Hepatocyte (in vitro differentiated cells): ENCODE measurements at regions not wholly inside any gene's neighbourhood (a gene's known extent, or its start where the extent isn't known, plus 50 kb on each side); places are given as distances from the start of the nearest gene placed in this dataset.
A peak's percentile ranks its signal among the peaks of the same experiment; 100 is the strongest.

ENCODE experiments used
- DNase-seq: peaks from one replicate; pipeline ENCODE4 v3.0.0-alpha.2; 2016; ENCODE audit warnings: low spot score
- H2AFZ ChIP-seq: fragments of 200-600 bp; sonication (generic); 2 replicates; pipeline ENCODE4 v1.6.0; 2016; ENCODE audit warnings: antibody characterized with exemption, mild to moderate bottlenecking
- H3K27ac ChIP-seq: fragments of 200-600 bp; sonication (generic); 2 replicates; pipeline ENCODE4 v1.5.1; 2016; ENCODE audit warnings: mild to moderate bottlenecking
- H3K27me3 ChIP-seq: fragments of 200-600 bp; sonication (generic); 2 replicates; pipeline ENCODE4 v1.6.1; 2016
- H3K36me3 ChIP-seq: fragments of 200-600 bp; sonication (generic); replicated peaks from 2 replicates; pipeline ENCODE4 v1.5.1; 2016; ENCODE audit warnings: low read depth; ENCODE audit not compliant: insufficient read depth
- H3K4me1 ChIP-seq: fragments of 200-600 bp; sonication (generic); 2 replicates; pipeline ENCODE4 v1.5.1; 2016; ENCODE audit warnings: mild to moderate bottlenecking, moderate library complexity; ENCODE audit not compliant: insufficient read depth
- H3K4me2 ChIP-seq: fragments of 200-600 bp; sonication (generic); 2 replicates; pipeline ENCODE4 v1.6.0; 2016
- H3K4me3 ChIP-seq: fragments of 200-600 bp; sonication (generic); 2 replicates; pipeline ENCODE4 v1.5.1; 2016; ENCODE audit warnings: mild to moderate bottlenecking
- H3K79me2 ChIP-seq: fragments of 200-600 bp; sonication (generic); 2 replicates; pipeline ENCODE4 v1.6.0; 2017; ENCODE audit warnings: mild to moderate bottlenecking
- H3K9me2 ChIP-seq: fragments of 200-600 bp; sonication (generic); replicated peaks from 2 replicates; pipeline ENCODE4 v1.6.0; 2017; ENCODE audit warnings: mild to moderate bottlenecking; ENCODE audit not compliant: insufficient read depth
- H3K9me3 ChIP-seq: fragments of 200-600 bp; sonication (generic); 2 replicates; pipeline ENCODE4 v1.5.1; 2016; ENCODE audit warnings: low read depth, mild to moderate bottlenecking
- H4K20me1 ChIP-seq: fragments of 200-600 bp; sonication (generic); 2 replicates; pipeline ENCODE4 v1.6.0; 2016; ENCODE audit warnings: mild to moderate bottlenecking; ENCODE audit not compliant: insufficient read depth, poor library complexity, severe bottlenecking
- CTCF ChIP-seq: fragments of 200-600 bp; sonication (generic); IDR thresholded peaks from 2 replicates; pipeline ENCODE4 v1.5.1; 2016; ENCODE audit warnings: antibody characterized with exemption, mild to moderate bottlenecking; ENCODE audit not compliant: poor library complexity
- EZH2 ChIP-seq: fragments of 200-600 bp; sonication (generic); IDR thresholded peaks from 2 replicates; pipeline ENCODE4 v1.6.1; 2016; ENCODE audit warnings: antibody characterized with exemption, mild to moderate bottlenecking, borderline replicate concordance
- EZH2phosphoT487 ChIP-seq: fragments of 200-600 bp; sonication (generic); IDR thresholded peaks from one replicate; pipeline ENCODE4 v1.6.1; 2018; ENCODE audit warnings: antibody characterized with exemption, mild to moderate bottlenecking, low read depth, moderate library complexity; ENCODE audit not compliant: unreplicated experiment, severe bottlenecking
- WGBS: methylation state at CpG from one replicate; pipeline ENCODE4 v1.1.6; 2016; ENCODE audit warnings: low lambda C conversion rate; ENCODE audit errors: missing lambda C conversion rate; 5-methylcytosine and 5-hydroxymethylcytosine counted together

- peaks cover 55% of the 10 kb centered on the region for H3K79me2 ChIP-seq
- H2AFZ ChIP-seq, result no peak overlapping the region
- peaks cover 5% of the 10 kb centered on the region for H3K27me3 ChIP-seq
- no peak for DNase-seq
- H3K36me3 ChIP-seq, result no peaks in the 10 kb centered on the region
- peak overlapping the region; percentile 10 for H3K4me2 ChIP-seq
- no peaks in the 10 kb centered on the region for H3K4me1 ChIP-seq
- no peaks in the 10 kb centered on the region for H3K9me2 ChIP-seq
- no peaks in the 10 kb centered on the region for H3K9me3 ChIP-seq
- WGBS, result 71% methylated on average over 3 of the region's 3 CpGs
- H3K4me3 ChIP-seq, result no peak overlapping the region
- TF ChIP-seq EZH2phosphoT487, result no peak
- no peak for TF ChIP-seq CTCF
- H3K27ac ChIP-seq, result no peak overlapping the region
- H4K20me1 ChIP-seq, result no peaks in the 10 kb centered on the region
Measured at GRCh38 chr9:21552244-21553170, 70.4 kb upstream of the IFNE start.

GRCh38 chr9:21553441-21553840 lies 71.3 kb upstream of the IFNE start:
- Histone ChIP-seq H4K20me1 (no peaks in the 10 kb centered on the region), H3K79me2 (peaks cover 56% of the 10 kb centered on the region), H3K4me1 (no peaks in the 10 kb centered on the region), H3K9me2 (no peaks in the 10 kb centered on the region), H3K27ac (no peak overlapping the region), H3K27me3 (peaks cover 7% of the 10 kb centered on the region), H2AFZ (no peak overlapping the region), H3K4me3 (no peak overlapping the region), H3K4me2 (no peak overlapping the region), H3K36me3 (no peaks in the 10 kb centered on the region), H3K9me3 (no peaks in the 10 kb centered on the region)
- WGBS, result 83% methylated on average over 3 of the region's 3 CpGs
- DNase-seq, result no peak
- TF ChIP-seq CTCF (no peak), EZH2 (no peak)

- Histone ChIP-seq H3K27ac (no peak overlapping the region), H3K9me2 (no peaks in the 10 kb centered on the region), H3K27me3 (peaks cover 13% of the 10 kb centered on the region), H4K20me1 (no peaks in the 10 kb centered on the region), H3K4me1 (no peaks in the 10 kb centered on the region), H3K4me2 (no peak overlapping the region), H3K9me3 (no peaks in the 10 kb centered on the region), H3K4me3 (no peak overlapping the region), H2AFZ (no peak overlapping the region), H3K79me2 (peaks cover 49% of the 10 kb centered on the region), H3K36me3 (no peaks in the 10 kb centered on the region)
- no peak for DNase-seq
- TF ChIP-seq EZH2 (no peak), EZH2phosphoT487 (no peak), CTCF (no peak)
- WGBS, result 89% methylated on average over 2 of the region's 2 CpGs
Measured at GRCh38 chr9:21554813-21555212, 72.7 kb upstream of the IFNE start.
